Ovary (tissue), 7 donors: ENCODE measurements at regions not wholly inside any gene's neighbourhood (a gene's known extent, or its start where the extent isn't known, plus 50 kb on each side); places are given as distances from the start of the nearest gene placed in this dataset.

ENCODE experiments used
- DNase-seq, 5 donors: peaks; one replicate each; pipeline ENCODE4 v3.0.0-alpha.2; 2019 to 2020
- H3K27ac ChIP-seq, 2 donors: fragments of 200-600 bp; one replicate each; pipeline versions ENCODE4 v1.5.1 to v1.8.0; 2019 to 2022
- H3K27me3 ChIP-seq: fragments of 200-600 bp; one replicate; pipeline ENCODE4 v1.8.0; 2022
- H3K36me3 ChIP-seq: fragments of 200-600 bp; sonication (generic); one replicate; pipeline ENCODE4 v1.5.1; 2019
- H3K4me1 ChIP-seq: one replicate; pipeline ENCODE4 v1.8.1; 2013; ENCODE audit warnings: mild to moderate bottlenecking, moderate library complexity; ENCODE audit not compliant: insufficient read depth
- H3K4me3 ChIP-seq: fragments of 200-600 bp; sonication (generic); one replicate; pipeline ENCODE4 v1.5.1; 2017
- H3K9me3 ChIP-seq, 2 donors: fragments of 200-600 bp in 1 of 2; sonication (generic) in 1 of 2; one replicate each; pipeline versions ENCODE4 v1.5.1 to v1.8.1; 2013 to 2019; ENCODE audit warnings: mild to moderate bottlenecking in 1 of 2, moderate library complexity in 1 of 2
- EP300 ChIP-seq: sonication (generic); formaldehyde crosslinking; IDR thresholded peaks from one replicate; pipeline ENCODE4 v1.6.1; 2017; ENCODE audit warnings: antibody characterized with exemption
- POLR2A ChIP-seq: fragments of 450-650 bp; IDR thresholded peaks from one replicate; pipeline ENCODE4 v1.6.1; 2017; ENCODE audit warnings: antibody characterized with exemption, mild to moderate bottlenecking, moderate library complexity
- WGBS, 3 donors: extraction: QIAGEN DNeasy Blood & Tissue Kit in 1 of 3; methylation state at CpG; one replicate each; pipeline versions ENCODE4 v1.1.5 to v1.1.7; 2013 to 2017; 5-methylcytosine and 5-hydroxymethylcytosine counted together
- intact Hi-C, 4 donors: fragments of 100-400 bp; cut with DNase I; formaldehyde crosslinking; loops; one replicate each; pipeline versions ENCODE4 v1.11.0 to v1.15.1; 2022 to 2023
- TF ChIP-seq, protein P1 (sequence below), 3 donors: fragments of 450-650 bp in 2 of 3; fragments of 200-600 bp in 1 of 3; IDR thresholded peaks; one replicate each; pipeline versions ENCODE4 v1.5.1 to v1.8.0; 2016 to 2022; ENCODE audit warnings: antibody characterized with exemption in 3 of 3, mild to moderate bottlenecking in 1 of 3
- donor health status: DM: no; HTN: no; CAD: no; lungs with moderate emphysema.
- donor health status: DM: no; HTN: no; CAD: no.
- donor health status: Bipolar disorder and iron deficiency.
- donor health status: DM: no; HTN: no; CAD: no.
- donor health status: DM: yes; HTN: yes; CAD: no.

DNA sequence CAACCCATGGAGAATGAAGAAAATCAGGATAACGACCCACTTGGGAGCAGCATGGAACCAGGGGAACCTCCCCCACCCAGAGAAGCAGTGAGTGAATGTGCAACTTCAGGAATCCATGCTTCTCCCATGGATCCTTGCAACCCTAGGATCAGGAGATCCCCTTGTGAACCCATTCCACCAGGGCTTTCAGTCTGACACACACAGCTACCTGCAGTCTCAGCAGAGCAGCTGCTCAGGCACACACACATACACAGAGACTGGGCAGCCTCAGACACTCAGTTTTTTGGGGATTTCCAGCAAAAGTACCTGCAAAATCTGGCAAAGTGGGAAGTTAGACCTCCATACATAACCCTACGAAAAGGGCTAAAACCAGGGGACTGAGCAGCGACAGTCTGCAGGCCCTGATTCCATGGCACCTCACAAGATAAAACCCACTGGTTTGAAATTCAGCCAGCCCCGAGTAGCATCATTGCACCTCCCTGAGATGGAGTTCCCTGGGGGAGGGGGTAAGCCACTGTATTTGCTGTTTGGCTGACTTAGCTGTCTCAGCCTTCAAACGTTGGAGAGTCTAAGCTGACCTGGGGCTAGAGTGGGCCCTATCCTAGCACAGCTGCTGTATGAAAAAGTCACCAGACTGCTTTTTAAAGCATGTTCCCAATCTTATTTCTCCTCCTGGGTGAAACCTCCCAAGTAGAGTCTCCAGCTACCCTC lies 737.5 kb upstream of the NDST4 start:
- H3K36me3 ChIP-seq, result no peaks in the 10 kb centered on the region
- H3K27me3 ChIP-seq, result no peaks in the 10 kb centered on the region
- intact Hi-C loops, result no loop called here
- H3K4me3 ChIP-seq, result no peak overlapping the region
- no peak overlapping the region for H3K27ac ChIP-seq
- no peaks in the 10 kb centered on the region for H3K9me3 ChIP-seq
- DNase-seq, result no peak
- TF ChIP-seq, protein P1, sequence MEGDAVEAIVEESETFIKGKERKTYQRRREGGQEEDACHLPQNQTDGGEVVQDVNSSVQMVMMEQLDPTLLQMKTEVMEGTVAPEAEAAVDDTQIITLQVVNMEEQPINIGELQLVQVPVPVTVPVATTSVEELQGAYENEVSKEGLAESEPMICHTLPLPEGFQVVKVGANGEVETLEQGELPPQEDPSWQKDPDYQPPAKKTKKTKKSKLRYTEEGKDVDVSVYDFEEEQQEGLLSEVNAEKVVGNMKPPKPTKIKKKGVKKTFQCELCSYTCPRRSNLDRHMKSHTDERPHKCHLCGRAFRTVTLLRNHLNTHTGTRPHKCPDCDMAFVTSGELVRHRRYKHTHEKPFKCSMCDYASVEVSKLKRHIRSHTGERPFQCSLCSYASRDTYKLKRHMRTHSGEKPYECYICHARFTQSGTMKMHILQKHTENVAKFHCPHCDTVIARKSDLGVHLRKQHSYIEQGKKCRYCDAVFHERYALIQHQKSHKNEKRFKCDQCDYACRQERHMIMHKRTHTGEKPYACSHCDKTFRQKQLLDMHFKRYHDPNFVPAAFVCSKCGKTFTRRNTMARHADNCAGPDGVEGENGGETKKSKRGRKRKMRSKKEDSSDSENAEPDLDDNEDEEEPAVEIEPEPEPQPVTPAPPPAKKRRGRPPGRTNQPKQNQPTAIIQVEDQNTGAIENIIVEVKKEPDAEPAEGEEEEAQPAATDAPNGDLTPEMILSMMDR (IDR thresholded peaks at IDR 0.05), result no peak
- no peak for TF ChIP-seq EP300
- no peak for TF ChIP-seq POLR2A
- H3K4me1 ChIP-seq, result no peaks in the 10 kb centered on the region
- WGBS, 3 donors, result 69 to 76% (median 71%) methylated on average over 5 of the region's 5 CpGs

DNA sequence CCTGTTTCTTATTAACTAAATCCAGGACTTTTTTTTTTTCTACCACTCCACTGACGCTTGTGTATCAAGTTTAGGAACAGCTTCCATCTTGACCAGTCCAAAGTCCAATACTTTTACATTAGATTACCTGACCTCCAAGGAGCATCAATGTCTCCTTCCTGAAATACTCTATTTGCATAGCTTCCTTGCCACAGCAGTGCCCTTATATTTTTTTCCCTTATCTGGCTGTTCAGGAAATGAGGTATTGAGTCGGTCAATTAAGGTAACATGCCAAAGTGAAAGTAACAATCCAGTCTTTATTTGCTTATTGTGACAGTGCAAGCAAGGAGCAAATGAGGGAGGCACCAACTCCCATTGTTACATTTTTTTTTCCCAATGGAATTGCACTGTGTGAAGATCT lies 730.8 kb upstream of the NDST4 start:
- 78 to 90% (median 78%) methylated on average over 2 of the region's 2 CpGs for WGBS, 3 donors
- no peaks in the 10 kb centered on the region for H3K4me1 ChIP-seq
- no peak for DNase-seq
- H3K27me3 ChIP-seq, result no peaks in the 10 kb centered on the region
- no peaks in the 10 kb centered on the region for H3K9me3 ChIP-seq
- TF ChIP-seq EP300 (no peak), POLR2A (no peak)
- TF ChIP-seq, protein P1 (IDR thresholded peaks at IDR 0.05), result no peak
- intact Hi-C loops, result no loop called here
- no peaks in the 10 kb centered on the region for H3K36me3 ChIP-seq
- H3K4me3 ChIP-seq, result no peak overlapping the region
- H3K27ac ChIP-seq, result no peak overlapping the region

DNA sequence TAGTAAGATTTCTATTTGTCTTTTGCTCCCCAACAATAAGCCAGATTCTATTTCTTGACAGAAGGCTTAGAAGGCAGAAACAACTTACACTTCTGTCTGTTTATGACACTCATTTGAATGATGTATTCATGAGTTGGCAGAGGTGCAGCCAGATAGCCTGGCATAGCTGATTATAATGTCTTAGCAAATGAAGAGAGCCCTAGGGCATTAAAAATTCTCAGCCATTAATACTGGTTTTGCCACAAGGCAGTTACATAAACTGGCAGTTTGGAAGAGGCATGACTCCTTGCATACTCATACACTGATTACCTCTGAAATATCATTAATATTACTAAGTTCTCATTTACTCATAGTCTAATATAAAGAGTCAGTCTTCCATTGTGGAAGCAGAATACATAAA lies 728.5 kb upstream of the NDST4 start:
- Histone ChIP-seq H3K4me1 (no peaks in the 10 kb centered on the region), H3K27ac (no peak overlapping the region), H3K9me3 (no peaks in the 10 kb centered on the region), H3K4me3 (no peak overlapping the region), H3K27me3 (no peaks in the 10 kb centered on the region), H3K36me3 (no peaks in the 10 kb centered on the region)
- DNase-seq, result no peak
- TF ChIP-seq POLR2A (no peak), EP300 (no peak)
- TF ChIP-seq, protein P1 (IDR thresholded peaks at IDR 0.05), result no peak
- intact Hi-C loops, result no loop called here

DNA sequence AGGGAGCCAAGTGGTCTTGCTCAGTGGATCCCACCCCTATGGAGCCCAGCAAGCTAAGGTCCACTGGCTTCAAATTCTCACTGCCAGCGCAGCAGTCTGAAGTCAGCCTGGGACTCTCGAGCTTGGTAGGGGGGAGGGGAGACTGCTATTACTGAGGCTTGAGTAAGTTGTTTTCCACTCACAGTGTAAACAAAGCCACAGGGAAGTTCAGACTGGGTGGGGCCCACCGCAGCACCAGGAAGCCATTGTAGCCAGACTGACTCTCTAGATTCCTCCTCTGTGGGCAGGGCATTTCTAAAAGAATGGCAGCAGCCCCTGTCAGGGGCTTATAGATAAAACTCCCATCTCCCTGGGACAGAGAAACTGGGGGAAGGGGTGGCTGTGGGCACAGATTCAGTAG lies 721.0 kb upstream of the NDST4 start:
- H3K27ac ChIP-seq, result no peak overlapping the region
- WGBS, 3 donors, result 80 to 85% (median 85%) methylated on average over 3 of the region's 3 CpGs
- intact Hi-C loops, result no loop called here

More for the DNA sequence above, 721.0 kb upstream of the NDST4 start:
- Histone ChIP-seq H3K36me3 (no peaks in the 10 kb centered on the region), H3K4me1 (no peaks in the 10 kb centered on the region), H3K4me3 (no peak overlapping the region), H3K9me3 (no peaks in the 10 kb centered on the region), H3K27me3 (no peaks in the 10 kb centered on the region)
- DNase-seq, result no peak
- TF ChIP-seq POLR2A (no peak), EP300 (no peak)
- TF ChIP-seq, protein P1 (IDR thresholded peaks at IDR 0.05), result no peak
